ENCODE measurements at regions not wholly inside any gene's neighbourhood (a gene's known extent, or its start where the extent isn't known, plus 50 kb on each side); places are given as distances from the start of the nearest gene placed in this dataset.

- Histone ChIP-seq H3K4me1 (replicated peaks in 1 of 4; ENCODE audit: control insufficient read depth in 3 of 4, insufficient read depth in 4 of 4, low read length in 3 of 4) (no peaks in the 10 kb centered on the region), H2BK20ac (ENCODE audit: low read length) (no peak overlapping the region), H2BK12ac (ENCODE audit: low read depth, low read length) (no peak overlapping the region), H4K8ac (ENCODE audit: extremely low read depth, insufficient read depth, low read length) (no peak overlapping the region), H2BK15ac (ENCODE audit: low read length) (no peak overlapping the region), H2AFZ (ENCODE audit: low read length) (no peak overlapping the region), H3K9me3 (ENCODE audit: insufficient read depth in 2 of 2, low read depth in 1 of 2, low read length in 1 of 2) (no peaks in the 10 kb centered on the region), H3K23ac (ENCODE audit: insufficient read length) (no peak overlapping the region), H3K56ac (replicated peaks; ENCODE audit: insufficient read length, low read depth, low read length) (no peak overlapping the region), H4K20me1 (replicated peaks in 1 of 2; ENCODE audit: control insufficient read depth in 1 of 2, insufficient read depth in 2 of 2, low read length in 2 of 2) (no peaks in the 10 kb centered on the region), H4K91ac (replicated peaks; ENCODE audit: insufficient read length, low read length) (no peak overlapping the region), H3K9ac (replicated peaks in 1 of 4; ENCODE audit: extremely low read depth in 1 of 4, low read depth in 3 of 4, low read length in 3 of 4) (no peak overlapping the region; a peak in 1 of 7 replicates), H3K27ac (ENCODE audit: low read depth, low read length) (no peak overlapping the region), H3K23me2 (ENCODE audit: low read depth, low read length) (no peaks in the 10 kb centered on the region), H3K79me1 (ENCODE audit: low read depth, low read length) (no peaks in the 10 kb centered on the region), H3K36me3 (ENCODE audit: control insufficient read depth in 2 of 4, insufficient read depth in 4 of 4, low read length in 3 of 4) (no peaks in the 10 kb centered on the region), H2BK120ac (replicated peaks; ENCODE audit: low read depth, low read length) (no peak overlapping the region), H3K18ac (ENCODE audit: extremely low read depth, low read length) (no peak overlapping the region), H3K4ac (replicated peaks; ENCODE audit: insufficient read length, low read depth, low read length) (no peak overlapping the region), H2AK5ac (ENCODE audit: low read depth, low read length) (no peak overlapping the region), H3K27me3 (replicated peaks in 1 of 4; ENCODE audit: control insufficient read depth in 3 of 4, extremely low read depth in 1 of 4, insufficient read depth in 3 of 4, low read length in 3 of 4) (no peaks in the 10 kb centered on the region), H2BK5ac (ENCODE audit: low read depth, low read length) (no peak overlapping the region), H3K4me2 (ENCODE audit: insufficient read depth in 1 of 2, low read depth in 2 of 2, low read length in 2 of 2) (no peak overlapping the region), H4K5ac (ENCODE audit: insufficient read length, low read depth, low read length) (no peak overlapping the region), H3K79me2 (ENCODE audit: control insufficient read depth in 1 of 2, insufficient read depth in 2 of 2, low read length in 2 of 2) (no peaks in the 10 kb centered on the region), H3K4me3 (ENCODE audit: extremely low read depth in 1 of 4, insufficient read depth in 2 of 4, low read depth in 3 of 4, low read length in 4 of 4) (no peak overlapping the region), H3K14ac (ENCODE audit: insufficient read length) (no peak overlapping the region)
- FAIRE-seq, result no peak
- CTCF ChIA-PET (ENCODE audit: partially characterized antibody), result no interaction called here
- WGBS, 2 experiments (ENCODE audit: extremely low coverage in 1 of 2, insufficient coverage in 1 of 2, insufficient read length in 1 of 2, insufficient replicate concordance in 2 of 2, low coverage in 1 of 2, low lambda C conversion rate in 2 of 2, missing lambda C conversion rate in 1 of 2), result 78% methylated on average over 2 of the region's 2 CpGs; no CpG with 5 or more reads in 1 of the 2 experiments
- POLR2A ChIA-PET (ENCODE audit: partially characterized antibody), result no interaction called here
- DNase-seq (ENCODE audit: low read depth in 1 of 2, low spot score in 2 of 2), result no peak
- TF ChIP-seq MAX (IDR thresholded peaks at IDR 0.05) (no peak), FOSL1 (IDR thresholded peaks at IDR 0.05; ENCODE audit: insufficient read depth, low read depth, low read length) (no peak), SIX5 (IDR thresholded peaks at IDR 0.05; ENCODE audit: low read depth, low read length) (no peak), HDAC6 (IDR thresholded peaks at IDR 0.05; ENCODE audit: low read depth, low read length) (no peak), RAD21 (IDR thresholded peaks at IDR 0.05 in 1 of 2, conservative IDR thresholded peaks at IDR 0.05 in 1 of 2; ENCODE audit: low read depth in 2 of 2, low read length in 2 of 2) (no peak), SP2 (IDR thresholded peaks at IDR 0.05; ENCODE audit: low read length) (no peak)
These were observed 997.1 kb downstream of the RAB28 start for GRCh38 chr4:12487000-12487399.
